Daoy (cell line): ENCODE measurements at regions not wholly inside any gene's neighbourhood (a gene's known extent, or its start where the extent isn't known, plus 50 kb on each side); places are given as distances from the start of the nearest gene placed in this dataset.
"Not testable (repeated sequence)": the region's sequence is repeated elsewhere in the genome, so short reads cannot be mapped to it uniquely, and the experiment has no call there.

Experiments
- DNase-seq: peaks from one replicate; pipeline ENCODE4 v3.0.0-alpha.2; 2015; ENCODE audit warnings: low read depth

DNA sequence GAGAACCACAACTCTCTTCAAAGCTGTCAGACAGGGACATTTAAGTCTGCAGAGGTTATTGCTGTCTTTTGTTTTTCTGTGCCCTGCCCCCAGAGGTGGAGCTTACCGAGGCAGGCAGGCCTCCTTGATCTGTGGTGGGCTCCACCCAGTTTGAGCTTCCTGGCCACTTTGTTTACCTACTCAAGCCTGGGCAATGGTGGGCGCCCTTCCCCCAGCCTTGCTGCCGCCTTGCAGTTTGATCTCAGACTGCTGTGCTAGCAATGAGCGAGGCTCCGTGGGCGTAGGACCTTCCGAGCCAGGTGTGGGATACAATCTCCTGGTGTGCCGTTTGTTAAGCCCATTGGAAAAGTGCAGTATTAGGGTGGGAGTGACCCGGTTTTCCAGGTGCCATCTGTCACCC, 822.1 kb downstream of the KCNMA1 start:
- not testable (repeated sequence) for DNase-seq

DNA sequence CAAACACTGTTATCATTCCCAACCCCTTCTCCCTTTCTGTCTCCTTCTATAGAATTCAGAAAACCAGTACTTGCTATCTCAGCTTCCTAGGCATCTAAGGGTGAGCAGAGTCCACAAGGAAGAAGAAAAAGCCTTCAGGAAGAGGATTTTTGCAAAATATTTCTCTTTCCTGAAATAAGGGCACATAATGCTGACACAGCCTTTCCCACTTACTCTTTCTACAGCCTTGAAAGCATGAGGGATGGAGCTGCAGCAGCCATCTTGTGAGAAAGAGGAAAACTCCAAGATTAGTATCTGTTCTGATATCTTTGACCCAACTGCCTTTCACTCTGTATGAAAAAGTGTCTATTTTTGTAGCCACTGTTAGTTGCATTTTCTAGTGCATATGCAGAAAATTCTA, 826.2 kb downstream of the KCNMA1 start:
- DNase-seq, result no peak

DNA sequence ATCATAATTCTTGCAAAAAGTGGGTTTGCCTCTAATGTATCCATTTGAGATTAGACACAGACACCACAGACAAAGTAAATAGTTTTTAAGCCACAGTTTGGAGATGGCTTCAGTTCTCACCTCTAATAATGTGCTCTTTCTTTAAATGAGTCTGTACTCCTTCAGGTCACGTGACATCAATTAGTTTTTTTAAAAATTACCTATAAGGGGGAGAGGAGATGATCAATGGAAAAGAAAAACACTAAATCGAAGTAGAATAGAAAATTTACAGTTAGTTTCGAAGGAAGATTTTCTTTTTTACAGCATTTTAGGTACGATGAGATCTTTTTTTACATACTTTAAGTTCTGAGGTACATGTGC, 849.2 kb downstream of the KCNMA1 start:
- DNase-seq, result no peak

DNA sequence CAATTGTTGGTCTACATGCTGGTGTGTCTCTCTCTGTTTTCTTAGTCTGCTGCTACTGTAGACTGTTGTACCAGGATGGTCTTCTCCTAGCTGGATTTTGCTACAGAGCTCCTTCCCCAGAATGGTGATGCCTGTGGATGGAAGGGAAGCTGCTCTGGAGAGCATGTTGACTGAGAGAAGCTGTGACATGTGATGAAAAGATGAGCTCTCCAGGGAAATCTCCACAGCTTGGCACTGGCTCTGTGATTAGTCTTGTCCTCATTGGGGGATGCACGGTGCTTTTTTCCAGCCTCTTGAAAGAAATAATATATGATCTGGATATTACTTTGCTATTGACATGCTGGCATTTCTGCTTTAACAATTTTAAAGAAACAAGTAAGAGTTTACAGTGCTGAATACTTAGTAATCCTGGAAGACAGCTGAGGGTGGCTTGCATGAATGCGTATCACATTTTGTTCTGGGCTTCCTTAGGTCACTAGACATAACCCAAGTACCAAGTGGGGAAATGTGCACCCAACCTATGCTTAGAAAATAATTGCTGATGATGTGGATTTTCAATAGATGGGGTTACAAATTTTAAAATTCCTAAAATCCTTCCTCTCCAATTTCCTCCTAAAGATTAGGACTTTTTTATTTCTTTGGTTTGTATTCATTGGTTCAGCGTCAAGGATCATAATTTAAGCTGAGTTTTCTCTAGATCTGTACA, 849.7 kb downstream of the KCNMA1 start:
- DNase-seq, result no peak

DNA sequence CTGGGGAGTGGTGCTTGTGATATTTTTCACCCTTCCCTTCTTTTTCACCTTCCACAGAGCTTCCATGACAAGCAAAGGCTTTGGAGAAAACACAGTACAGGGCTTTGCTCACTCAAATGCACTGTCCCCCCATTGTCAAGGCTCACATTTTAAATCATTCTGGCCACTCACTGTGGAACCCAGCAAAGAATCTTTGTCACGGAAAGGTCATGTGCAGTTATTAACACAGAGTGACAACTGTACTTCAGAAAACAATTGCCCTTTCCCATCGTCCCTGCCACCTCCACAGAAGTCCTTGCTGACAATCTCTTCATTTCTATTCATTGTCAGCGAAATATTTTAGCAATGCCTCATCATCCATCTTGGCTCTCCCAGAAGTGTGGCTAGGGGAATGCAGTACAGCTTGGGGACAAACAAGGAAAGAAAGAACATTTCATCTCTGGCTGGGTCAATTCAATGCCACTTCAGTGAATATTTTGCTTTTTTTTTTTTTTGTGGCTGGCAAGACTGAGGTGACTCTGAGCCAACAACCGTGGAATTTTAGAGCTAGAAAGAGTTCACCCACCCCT, 851.0 kb downstream of the KCNMA1 start:
- DNase-seq, result no peak

DNA sequence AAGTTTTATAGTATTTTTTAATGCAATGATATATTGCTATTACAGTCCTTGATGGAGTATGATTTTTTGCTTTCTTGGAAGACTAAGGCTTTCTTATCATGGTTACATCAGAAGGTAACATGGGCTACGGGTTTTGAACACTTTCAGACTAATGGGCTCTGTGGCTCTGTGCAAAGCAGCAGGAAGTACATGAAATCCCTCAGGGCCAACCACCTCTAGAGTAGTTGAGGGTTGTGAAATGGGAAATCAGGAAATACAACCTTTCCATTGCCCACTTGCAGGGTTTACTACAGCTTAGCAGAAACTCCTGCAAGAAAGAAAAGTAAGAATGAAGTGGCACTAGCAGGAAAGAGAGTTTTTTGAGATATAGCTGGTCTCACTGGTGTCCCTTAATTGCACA, 853.5 kb downstream of the KCNMA1 start:
- no peak for DNase-seq

DNA sequence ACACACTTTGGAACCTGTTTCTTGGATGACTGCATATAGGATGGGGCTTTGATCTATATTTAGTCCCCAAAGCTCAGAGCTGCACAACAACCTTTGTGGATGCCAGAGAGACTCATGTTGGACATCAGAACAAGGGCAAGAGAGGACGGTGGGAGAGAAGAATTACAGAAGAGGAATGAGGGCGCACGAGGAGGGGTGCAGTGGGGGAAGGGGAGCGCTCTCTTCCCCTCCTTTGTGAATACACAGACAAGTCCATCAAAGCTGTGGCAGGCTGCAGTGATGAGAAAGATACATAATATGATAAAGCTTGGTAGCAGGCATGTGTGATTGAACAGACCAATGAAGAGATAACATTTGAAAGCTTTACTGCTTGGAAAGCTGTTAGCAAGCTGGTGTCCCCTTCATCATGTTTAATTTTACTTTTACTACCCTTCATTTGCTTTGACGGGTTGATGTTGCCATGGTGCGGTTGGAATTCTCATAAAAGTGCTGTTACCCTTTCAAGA, 857.8 kb downstream of the KCNMA1 start:
- no peak for DNase-seq

DNA sequence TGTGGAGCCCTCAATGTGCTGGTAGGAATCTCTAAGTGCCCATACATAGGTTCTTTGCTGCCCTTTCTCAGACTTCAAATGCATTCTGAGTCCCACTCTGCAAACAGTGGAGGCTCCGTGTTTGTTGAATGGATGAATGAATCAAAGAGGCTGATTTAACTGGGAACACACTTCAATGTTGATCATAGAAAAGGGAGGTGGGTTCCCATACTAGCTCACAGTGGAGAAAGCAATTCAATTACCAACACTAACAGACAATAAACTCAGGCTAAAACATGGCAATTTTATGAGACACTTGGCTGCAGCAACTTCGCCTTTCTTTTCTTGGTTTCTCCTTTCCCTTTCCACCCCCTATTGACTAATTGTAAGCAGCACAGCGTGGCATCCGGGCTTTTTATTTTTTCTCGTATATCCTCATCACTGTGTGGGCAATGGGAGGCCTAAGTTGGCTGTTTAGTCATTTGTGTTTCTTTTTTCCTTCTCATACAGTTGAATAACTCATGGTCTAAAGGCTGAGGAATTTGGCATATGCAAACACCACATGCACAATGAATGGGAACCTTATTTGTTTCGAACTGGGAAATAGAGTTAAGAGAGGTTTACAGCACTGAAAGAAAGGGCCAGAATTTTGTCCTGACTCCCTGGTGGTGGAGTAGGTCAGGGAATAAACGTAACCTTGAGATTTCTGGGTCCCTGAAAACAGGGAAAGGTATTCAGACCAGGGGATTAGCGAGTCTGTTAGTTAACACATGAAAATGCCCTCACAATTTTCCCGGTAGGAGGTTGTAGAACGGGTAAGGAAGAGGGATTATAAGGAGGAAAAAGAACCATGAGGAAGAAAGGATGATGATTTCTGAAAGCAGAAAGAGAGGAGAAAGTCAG, 858.5 kb downstream of the KCNMA1 start:
- no peak for DNase-seq

DNA sequence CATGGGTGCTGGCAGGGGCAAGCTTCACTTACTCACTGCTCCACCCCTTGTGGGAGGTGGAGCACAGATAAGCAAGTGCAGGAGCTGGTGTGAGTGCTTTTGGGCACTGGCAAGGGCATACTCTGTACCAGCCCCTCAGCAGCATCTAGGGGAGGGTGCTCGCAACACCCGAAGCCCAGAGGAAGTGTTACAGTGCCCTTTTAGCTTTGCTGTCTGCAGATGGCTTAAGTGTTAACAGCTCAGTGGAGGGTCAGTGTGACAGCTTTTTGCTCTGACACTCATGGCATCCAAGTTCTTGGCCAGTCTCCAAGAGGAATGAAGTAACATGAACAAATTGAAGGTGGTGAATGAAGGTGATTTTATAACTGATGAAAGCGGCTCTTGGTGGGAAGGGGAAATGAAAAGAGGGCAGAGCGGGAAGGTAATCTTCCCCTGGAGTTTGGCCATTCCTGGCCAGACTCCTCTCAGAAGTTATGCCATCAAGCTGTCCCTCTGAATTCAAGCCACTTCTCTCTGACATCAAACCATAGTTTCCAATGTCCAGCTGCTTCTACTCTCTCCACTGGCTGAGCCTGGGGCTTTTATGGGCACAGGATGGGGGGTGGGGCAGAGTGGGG, 862.5 kb downstream of the KCNMA1 start:
- DNase-seq, result no peak

DNA sequence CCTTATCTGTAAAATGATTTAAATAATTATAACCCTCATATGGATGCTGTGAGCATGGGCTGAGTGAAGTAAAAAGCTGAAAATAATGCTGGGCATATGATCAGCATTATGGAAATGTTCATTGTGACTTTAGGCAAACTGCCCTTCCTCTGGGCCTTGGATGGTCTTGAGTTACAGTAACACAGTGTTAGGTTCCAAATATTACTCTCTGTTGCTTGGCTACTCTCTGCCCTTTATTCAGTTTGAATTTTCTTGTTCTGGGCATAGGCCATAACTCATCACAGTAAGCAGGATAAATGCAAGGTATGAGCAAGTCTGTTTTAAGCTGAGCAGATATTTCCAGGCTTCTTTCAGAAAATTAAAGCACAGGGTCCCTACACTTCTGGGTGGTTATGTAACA, 868.0 kb downstream of the KCNMA1 start:
- no peak for DNase-seq

DNA sequence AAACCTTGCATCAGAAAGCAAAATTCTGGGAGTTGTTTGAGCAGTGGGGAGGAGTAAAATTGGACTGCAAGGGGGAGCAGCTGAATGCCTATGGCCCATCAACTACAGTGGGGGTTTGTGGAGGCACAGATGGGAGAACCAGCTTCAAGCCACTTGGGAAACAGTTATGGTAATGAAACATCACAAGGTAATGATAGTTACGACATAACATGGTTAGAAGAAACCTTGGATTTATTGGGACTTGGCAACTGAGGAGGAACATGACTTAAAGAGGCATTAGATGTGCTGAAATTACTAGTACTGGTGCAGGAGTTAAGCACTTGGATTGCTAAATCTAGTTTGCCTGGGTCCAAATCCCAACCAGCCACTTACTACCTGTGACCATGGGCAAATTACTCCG, 868.4 kb downstream of the KCNMA1 start:
- DNase-seq, result no peak

DNA sequence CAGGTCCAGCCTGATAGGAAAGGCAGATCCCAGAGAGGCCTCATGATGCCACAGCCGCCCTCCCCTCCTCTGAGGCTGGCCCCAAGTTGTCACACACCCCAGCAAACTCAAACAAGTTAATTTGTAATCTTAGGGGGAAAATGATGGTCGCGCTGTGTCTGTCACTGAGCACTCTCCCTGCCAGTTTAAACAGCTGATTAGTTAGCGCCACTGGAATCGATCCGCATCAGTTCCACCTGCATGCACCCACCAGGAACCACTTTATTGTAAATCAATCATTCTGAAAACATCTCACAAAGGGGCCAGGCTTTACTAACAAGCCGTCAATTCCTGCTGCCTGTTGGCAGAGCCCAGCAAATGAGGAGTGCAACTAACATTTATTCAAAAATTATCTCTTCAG, 870.9 kb downstream of the KCNMA1 start:
- DNase-seq, result no peak

DNA sequence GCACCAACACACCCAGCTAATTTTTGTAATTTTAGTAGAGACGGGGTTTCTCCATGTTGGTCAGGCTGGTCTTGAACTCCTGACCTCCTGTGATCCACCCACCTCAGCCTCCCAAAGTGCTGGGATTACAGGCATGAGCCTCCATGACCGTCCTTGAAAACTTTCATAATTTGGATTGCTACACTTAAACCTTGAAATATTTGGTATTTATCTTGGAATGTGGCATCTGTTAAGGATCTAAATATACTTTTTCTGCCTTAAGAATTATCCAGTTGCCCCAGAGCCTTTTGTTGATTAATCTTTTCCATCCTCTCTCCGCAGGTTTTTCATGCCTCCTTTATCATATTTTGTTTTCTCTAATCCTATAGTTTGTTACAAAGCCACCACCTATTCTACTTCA, 872.7 kb downstream of the KCNMA1 start:
- not testable (repeated sequence) for DNase-seq

DNA sequence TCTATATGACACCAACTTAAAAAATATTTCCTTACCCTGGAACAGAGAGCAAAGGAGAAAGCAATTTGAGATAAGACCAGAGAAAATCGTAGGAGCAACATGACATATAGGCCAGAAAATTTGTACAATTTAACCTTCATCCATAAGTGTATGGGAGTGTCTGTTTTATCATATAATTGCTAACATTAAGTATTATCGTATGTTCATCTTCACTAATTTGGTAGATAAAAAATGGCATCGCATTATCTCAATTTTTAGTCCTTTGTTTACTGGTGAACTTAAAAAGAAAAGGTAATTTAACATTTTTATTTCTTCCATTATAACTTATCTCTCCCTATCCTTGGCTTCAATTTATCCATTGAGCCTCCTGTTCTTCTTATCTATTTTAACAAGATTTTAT, 873.4 kb downstream of the KCNMA1 start:
- DNase-seq, result no peak

DNA sequence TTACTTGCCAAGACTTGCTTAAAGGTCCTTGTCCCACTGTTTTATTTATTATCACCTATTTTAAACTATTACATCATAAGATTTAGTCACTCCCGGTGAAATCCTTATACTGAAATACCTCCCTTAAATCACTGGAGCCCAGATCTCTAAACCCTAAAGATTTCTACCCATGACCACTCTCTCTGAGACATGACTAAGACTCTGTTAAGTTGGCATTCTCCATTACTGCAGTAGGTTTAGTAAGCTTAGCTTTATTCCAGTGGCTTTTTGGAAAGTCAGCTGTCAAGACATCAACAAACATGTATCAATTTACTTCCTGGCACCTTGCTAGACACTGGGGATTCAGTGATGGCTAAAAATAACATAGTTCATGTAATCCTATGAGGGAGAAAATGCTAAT, 874.2 kb downstream of the KCNMA1 start:
- no peak for DNase-seq

DNA sequence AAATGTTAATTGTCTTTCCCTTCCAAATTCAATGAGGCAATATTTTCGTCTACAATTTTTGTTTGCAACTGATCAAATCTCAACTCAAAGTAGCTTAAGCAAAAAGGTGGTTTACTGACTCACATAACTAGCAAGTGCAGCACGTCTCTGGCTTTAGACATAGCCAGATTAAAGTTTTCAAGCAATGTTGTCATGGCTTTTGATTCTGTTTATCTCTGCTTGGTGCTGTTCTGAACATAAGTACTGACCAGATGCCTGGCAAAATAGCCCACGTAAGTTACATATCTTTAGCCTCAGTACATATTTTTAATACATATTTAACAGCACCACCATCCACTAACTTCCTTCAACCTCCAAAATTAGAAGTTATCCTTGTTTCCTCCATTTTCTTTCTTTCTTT, 877.9 kb downstream of the KCNMA1 start:
- DNase-seq, result no peak

DNA sequence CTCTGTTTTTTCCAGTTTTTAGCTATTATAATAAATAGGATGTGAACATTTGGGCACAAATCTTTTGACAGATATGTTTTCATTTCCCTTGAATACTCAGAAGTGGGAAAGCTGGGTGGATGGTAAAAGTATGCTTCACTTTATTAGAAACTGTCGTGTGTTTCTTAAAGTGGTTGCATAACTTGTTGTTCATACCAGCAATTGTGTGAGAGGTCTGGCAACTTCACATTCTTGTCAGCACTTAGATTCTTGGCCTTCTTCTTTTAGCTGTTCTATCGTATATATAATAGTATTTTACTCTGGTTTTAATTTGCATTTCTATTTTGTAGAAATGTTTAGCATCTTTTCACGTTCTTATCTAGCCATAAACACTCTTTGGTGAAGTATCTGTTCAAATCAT, 894.4 kb downstream of the KCNMA1 start:
- no peak for DNase-seq

DNA sequence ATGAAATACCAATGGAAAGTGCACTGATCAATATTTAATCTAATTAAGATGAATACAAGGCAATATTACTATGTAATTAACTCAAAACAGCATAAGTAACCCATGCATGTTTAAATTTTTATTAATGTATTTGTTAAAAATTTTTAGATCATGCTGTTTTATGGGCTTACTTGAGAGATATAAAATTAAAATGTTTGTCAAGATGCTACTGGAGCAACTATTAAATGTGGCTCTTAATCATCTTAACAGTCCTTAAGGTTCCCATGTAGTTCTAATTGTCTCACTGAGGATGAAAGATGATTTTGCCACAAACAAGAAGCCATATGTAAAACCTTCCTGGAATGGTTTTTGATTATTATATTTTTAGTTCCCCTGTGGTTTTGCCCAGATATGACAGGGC, 897.1 kb downstream of the KCNMA1 start:
- no peak for DNase-seq

DNA sequence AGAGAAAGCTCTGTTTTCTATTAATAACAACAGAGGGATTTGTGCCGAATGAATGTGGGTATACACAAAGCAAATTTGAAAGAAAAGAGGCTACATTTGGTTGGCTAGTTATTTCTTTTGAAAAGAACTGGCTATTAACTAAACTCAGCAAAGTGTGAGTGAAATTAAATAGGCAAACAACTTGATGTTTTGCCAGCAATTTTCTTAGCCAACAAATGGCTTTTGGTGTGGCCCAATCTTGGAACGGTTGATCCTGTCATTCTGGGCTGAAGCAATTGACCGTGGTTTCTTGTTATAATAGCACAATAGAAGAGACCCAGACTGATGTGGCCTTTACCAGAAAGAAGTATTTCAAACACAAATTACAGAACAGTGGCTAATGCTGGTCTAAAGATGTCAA, 898.6 kb downstream of the KCNMA1 start:
- no peak for DNase-seq

DNA sequence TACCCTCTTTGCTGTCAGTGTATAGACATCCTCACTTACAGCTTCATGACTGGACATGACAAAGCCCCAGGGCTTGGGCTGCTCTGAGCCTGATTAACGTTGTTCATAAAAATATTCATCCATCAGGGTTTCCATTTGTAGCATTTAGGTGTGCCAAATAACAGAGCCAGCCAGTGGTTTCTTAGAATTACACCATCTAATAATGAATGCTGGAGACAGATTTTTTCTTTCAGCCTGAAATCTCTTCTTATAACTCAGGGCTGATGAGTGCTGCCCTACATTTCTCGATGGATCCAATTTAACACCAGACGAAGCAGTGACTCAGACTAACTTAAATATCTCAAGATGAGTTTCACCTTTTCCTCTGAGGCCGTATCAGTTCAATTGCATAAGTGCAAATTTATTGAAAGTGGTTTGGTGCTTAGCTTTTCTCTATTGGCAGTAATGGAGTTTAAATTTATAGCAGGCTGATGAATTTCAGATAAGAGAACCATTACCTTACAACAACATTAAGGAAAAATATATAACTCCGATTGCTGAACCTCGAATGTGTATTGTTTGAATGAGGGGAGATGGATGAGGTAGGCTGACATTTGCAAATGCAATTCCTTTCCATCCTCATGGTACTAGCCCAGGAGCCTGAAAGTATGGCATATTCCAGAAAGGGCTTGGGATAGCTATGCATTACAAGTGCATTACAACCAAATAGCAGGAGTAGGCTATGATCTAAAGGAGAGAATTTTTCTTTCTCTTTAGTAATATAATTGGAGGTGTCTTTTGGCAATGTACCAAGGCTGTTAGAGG, 900.6 kb downstream of the KCNMA1 start:
- DNase-seq, result no peak

DNA sequence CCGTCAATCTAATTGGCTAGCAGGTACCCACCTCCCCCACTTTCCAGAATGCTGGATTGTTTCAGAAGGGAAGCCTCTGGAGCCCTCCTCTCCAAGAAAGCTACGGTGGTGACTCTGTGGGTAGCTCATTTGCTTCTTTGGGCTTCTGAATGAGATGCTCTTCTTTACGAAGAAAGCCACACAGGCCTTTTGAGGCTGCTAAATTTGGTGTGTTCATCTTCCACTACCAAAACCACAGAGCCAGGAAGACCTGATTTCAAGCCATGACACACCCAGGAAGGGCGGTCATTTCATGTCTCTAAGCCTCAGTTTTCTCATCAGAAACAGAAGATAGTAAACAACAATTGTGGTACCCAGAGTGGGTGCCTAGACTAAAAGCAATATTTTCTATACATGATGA, 901.2 kb downstream of the KCNMA1 start:
- no peak for DNase-seq

DNA sequence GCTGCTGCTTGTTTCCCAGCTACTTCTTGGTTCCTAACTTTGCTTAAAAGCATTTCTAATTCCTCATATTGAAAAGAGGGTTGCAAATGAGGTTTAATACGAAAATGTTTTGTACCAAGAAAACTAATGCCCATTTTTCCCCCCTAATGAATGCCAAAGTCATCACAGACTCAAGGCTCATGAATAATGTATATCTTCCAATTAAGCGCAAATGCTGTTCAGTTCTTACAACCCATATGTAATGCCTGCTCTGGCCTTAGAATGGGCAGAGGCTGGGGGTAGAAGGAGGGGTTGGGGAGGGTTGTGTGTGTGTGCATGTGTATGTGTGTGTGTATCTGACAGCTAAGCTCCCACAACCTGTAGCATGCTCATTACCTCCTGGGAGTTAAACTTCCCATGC, 901.7 kb downstream of the KCNMA1 start:
- no peak for DNase-seq
